ENCODE measurements at regions not wholly inside any gene's neighbourhood (a gene's known extent, or its start where the extent isn't known, plus 50 kb on each side); places are given as distances from the start of the nearest gene placed in this dataset.

DNA sequence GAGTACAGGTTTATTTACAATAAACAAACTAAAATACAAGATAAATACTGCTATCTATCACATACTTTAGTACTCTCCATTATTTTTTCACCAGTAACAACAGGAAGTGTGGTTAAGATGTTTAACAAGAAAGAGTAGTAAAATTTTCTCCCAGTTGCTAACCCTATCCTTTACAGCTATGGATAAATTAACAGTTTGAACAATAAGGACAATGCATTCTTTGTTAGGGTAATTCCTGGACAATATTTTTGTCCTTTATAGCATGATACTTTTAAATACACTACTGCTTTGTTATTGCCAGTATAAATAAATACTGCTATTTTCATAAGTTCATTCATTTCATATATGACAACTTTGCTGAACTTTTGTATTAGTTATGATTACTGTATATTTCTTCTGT, 630.2 kb upstream of the ATXN8OS start:
- no peak for DNase-seq
- Histone ChIP-seq H3K36me3 (ENCODE audit: low read depth, missing control alignments) (no peaks in the 10 kb centered on the region), H3K27me3 (no peaks in the 10 kb centered on the region), H3K9me3 (no peaks in the 10 kb centered on the region), H3K4me1 (no peaks in the 10 kb centered on the region), H3K4me3 (no peak overlapping the region), H3K27ac (no peak overlapping the region)
- intact Hi-C loops (cut with DNase I; ENCODE audit: low total_unique reads): no loop called here
- no peak for TF ChIP-seq POLR2A (IDR thresholded peaks at IDR 0.05)
- TF ChIP-seq, protein P1, sequence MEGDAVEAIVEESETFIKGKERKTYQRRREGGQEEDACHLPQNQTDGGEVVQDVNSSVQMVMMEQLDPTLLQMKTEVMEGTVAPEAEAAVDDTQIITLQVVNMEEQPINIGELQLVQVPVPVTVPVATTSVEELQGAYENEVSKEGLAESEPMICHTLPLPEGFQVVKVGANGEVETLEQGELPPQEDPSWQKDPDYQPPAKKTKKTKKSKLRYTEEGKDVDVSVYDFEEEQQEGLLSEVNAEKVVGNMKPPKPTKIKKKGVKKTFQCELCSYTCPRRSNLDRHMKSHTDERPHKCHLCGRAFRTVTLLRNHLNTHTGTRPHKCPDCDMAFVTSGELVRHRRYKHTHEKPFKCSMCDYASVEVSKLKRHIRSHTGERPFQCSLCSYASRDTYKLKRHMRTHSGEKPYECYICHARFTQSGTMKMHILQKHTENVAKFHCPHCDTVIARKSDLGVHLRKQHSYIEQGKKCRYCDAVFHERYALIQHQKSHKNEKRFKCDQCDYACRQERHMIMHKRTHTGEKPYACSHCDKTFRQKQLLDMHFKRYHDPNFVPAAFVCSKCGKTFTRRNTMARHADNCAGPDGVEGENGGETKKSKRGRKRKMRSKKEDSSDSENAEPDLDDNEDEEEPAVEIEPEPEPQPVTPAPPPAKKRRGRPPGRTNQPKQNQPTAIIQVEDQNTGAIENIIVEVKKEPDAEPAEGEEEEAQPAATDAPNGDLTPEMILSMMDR (IDR thresholded peaks at IDR 0.05): no peak

DNA sequence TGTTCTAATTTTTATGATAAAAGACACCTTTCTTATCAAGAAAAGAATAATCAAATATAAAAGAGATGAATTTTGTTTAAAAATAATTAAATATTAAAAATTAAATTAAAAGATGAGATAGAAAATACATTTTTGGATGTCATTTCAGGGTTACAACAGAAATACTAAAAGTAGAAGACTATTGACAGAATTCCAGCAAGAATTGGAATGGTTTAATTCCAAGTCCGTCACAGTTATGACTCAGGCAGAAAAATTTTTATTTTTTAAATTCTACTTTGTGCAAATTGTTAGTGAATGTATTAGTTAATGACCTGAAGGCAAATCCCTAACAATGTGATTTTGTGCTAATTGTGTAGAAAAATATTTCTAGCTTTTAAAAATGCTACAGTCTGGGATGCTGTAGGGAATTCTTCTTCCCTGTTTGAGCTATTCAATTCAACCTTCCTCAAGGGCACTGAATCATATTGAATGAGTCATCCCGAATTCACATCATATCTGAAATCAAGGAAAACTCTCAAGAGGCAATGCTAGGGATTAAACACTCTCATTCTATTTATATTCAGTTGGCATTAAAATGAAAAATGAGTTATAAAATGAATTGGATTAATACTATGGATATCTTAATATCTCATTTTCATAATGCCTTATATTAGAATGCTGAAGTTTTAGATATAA, 633.5 kb upstream of the ATXN8OS start:
- Histone ChIP-seq H3K27ac (no peak overlapping the region), H3K36me3 (ENCODE audit: low read depth, missing control alignments) (no peaks in the 10 kb centered on the region), H3K27me3 (no peaks in the 10 kb centered on the region), H3K4me1 (no peaks in the 10 kb centered on the region), H3K4me3 (no peak overlapping the region), H3K9me3 (no peaks in the 10 kb centered on the region)
- no peak for DNase-seq
- 50 to 59% methylated on average over 2 of the region's 2 CpGs for WGBS, 2 donors
- intact Hi-C loops (cut with DNase I; ENCODE audit: low total_unique reads): no loop called here
- no peak for TF ChIP-seq POLR2A (IDR thresholded peaks at IDR 0.05)
- TF ChIP-seq, protein P1 (IDR thresholded peaks at IDR 0.05): no peak

DNA sequence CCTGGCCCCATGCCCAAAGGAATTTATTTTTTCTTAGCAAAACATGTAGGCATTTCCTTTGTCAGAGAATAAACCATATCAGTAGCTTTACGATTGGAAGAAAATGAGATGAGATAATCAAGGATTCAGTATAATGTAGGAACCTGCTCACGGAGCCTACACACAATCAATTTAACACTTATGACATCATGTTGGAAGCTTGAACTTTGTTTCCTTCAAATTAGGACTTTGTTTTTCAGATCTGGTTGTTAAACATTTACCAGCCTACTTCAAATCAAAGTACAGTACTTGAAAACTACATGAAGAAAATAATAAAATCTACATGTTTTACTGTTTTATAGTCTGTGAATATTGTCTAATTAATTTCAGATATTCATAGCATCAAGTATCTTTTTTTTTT, 639.0 kb upstream of the ATXN8OS start:
- Histone ChIP-seq H3K4me1 (no peaks in the 10 kb centered on the region), H3K36me3 (ENCODE audit: low read depth, missing control alignments) (no peaks in the 10 kb centered on the region), H3K27me3 (no peaks in the 10 kb centered on the region), H3K4me3 (no peak overlapping the region), H3K9me3 (no peaks in the 10 kb centered on the region), H3K27ac (no peak overlapping the region)
- TF ChIP-seq POLR2A (IDR thresholded peaks at IDR 0.05): no peak
- TF ChIP-seq, protein P1 (IDR thresholded peaks at IDR 0.05): no peak
- WGBS, 2 donors: 66 to 69% methylated on average over 2 of the region's 2 CpGs
- DNase-seq: no peak
- intact Hi-C loops (cut with DNase I; ENCODE audit: low total_unique reads): no loop called here

DNA sequence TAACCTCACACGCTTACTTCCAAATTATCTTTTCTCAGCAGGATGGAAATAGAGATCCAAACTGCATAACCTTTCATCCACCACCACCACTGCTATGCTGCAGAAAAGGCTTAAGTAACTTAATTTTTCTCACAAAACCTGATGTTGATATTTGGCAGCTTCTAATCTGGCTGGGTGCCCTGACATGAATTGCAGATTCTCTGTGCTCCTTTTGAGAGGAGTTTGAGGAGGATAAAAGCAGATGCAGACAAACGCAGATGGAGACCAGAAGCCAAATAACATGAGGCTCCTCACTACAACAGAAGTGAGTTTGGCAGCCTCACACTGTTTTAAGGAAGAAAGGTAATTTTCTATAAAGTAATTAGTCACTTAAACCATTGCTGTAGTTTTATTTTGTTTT, 646.2 kb upstream of the ATXN8OS start:
- TF ChIP-seq, protein P1 (IDR thresholded peaks at IDR 0.05): no peak
- no peak for TF ChIP-seq POLR2A (IDR thresholded peaks at IDR 0.05)
- Histone ChIP-seq H3K27me3 (no peaks in the 10 kb centered on the region), H3K36me3 (ENCODE audit: low read depth, missing control alignments) (no peaks in the 10 kb centered on the region), H3K9me3 (no peaks in the 10 kb centered on the region), H3K4me3 (no peak overlapping the region), H3K27ac (no peak overlapping the region), H3K4me1 (no peaks in the 10 kb centered on the region)
- 41 to 48% methylated on average over 2 of the region's 2 CpGs for WGBS, 2 donors
- no peak for DNase-seq
- intact Hi-C loops (cut with DNase I; ENCODE audit: low total_unique reads): no loop called here

DNA sequence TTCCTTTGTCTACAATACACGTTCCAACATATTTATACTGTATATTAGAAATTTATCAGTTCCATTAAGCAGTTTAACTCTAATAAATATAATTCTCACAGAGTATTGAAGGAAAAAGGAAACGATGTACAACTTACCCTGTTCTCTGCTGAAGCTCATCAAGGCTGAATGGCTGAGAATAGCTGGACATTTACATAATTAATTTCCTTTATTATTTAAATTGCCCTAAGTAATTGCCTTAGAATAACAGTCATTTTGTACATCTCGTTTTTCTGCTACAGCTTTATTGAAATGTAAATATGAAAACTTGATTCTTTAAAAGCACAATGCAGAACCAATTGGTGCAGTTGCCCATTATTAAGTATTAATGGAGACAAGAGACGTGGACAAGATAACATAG, 648.3 kb upstream of the ATXN8OS start:
- TF ChIP-seq, protein P1 (IDR thresholded peaks at IDR 0.05): no peak
- TF ChIP-seq POLR2A (IDR thresholded peaks at IDR 0.05): no peak
- H3K4me1 ChIP-seq: no peaks in the 10 kb centered on the region
- no peak overlapping the region for H3K4me3 ChIP-seq
- no peak for DNase-seq
- H3K36me3 ChIP-seq (ENCODE audit: low read depth, missing control alignments): no peaks in the 10 kb centered on the region
- no peaks in the 10 kb centered on the region for H3K27me3 ChIP-seq
- H3K9me3 ChIP-seq: no peaks in the 10 kb centered on the region
- 65 to 71% methylated on average over 4 of the region's 4 CpGs for WGBS, 2 donors
- H3K27ac ChIP-seq: no peak overlapping the region
- intact Hi-C loops (cut with DNase I; ENCODE audit: low total_unique reads): no loop called here
